KMS-11 (cell line): ENCODE measurements at regions not wholly inside any gene's neighbourhood (a gene's known extent, or its start where the extent isn't known, plus 50 kb on each side); places are given as distances from the start of the nearest gene placed in this dataset.

Experiments
- H2AFZ ChIP-seq: fragments of 200-600 bp; sonication (generic); 2 replicates; pipeline ENCODE4 v1.6.1; 2016; ENCODE audit warnings: antibody characterized with exemption, mixed run types, low read depth
- H3K27ac ChIP-seq: fragments of 200-600 bp; sonication (generic); 2 replicates; pipeline ENCODE4 v1.6.1; 2016; ENCODE audit warnings: mild to moderate bottlenecking, mixed run types
- H3K27me3 ChIP-seq: fragments of 200-600 bp; sonication (generic); 2 replicates; pipeline ENCODE4 v1.6.1; 2017; ENCODE audit warnings: mild to moderate bottlenecking, low read depth, mixed run types, moderate library complexity; ENCODE audit not compliant: insufficient read depth
- H3K36me3 ChIP-seq: fragments of 200-600 bp; sonication (generic); 2 replicates; pipeline ENCODE4 v1.6.1; 2017; ENCODE audit warnings: mild to moderate bottlenecking, mixed run types; ENCODE audit not compliant: insufficient read depth
- H3K4me1 ChIP-seq: fragments of 200-600 bp; sonication (generic); 2 replicates; pipeline ENCODE4 v1.6.1; 2016; ENCODE audit warnings: mild to moderate bottlenecking, low read depth, mixed run types; ENCODE audit not compliant: poor library complexity, severe bottlenecking
- H3K4me2 ChIP-seq: fragments of 200-600 bp; sonication (generic); 2 replicates; pipeline ENCODE4 v1.7.0; 2016; ENCODE audit warnings: mild to moderate bottlenecking, mixed run types
- H3K4me3 ChIP-seq: fragments of 200-600 bp; sonication (generic); IDR thresholded peaks from 2 replicates; pipeline ENCODE4 v1.6.1; 2017; ENCODE audit warnings: low read depth, low read length, mixed read lengths; ENCODE audit not compliant: insufficient read depth
- H3K79me2 ChIP-seq: fragments of 200-600 bp; sonication (generic); 2 replicates; pipeline ENCODE4 v1.6.1; 2016; ENCODE audit warnings: low read depth, mixed run types; ENCODE audit not compliant: insufficient read depth
- H3K9ac ChIP-seq: fragments of 200-600 bp; sonication (generic); 2 replicates; pipeline ENCODE4 v1.6.1; 2016; ENCODE audit warnings: mild to moderate bottlenecking, mixed run types
- H4K20me1 ChIP-seq: fragments of 200-600 bp; sonication (generic); 2 replicates; pipeline ENCODE4 v1.6.1; 2016; ENCODE audit warnings: mild to moderate bottlenecking, mixed run types; ENCODE audit not compliant: insufficient read depth
- TF ChIP-seq, protein P1 (sequence below): fragments of 200-600 bp; sonication (generic); conservative IDR thresholded peaks from 2 replicates; pipeline ENCODE4 v1.6.1; 2017; ENCODE audit warnings: low read depth, mild to moderate bottlenecking, antibody characterized with exemption, low read length, moderate library complexity, mixed read lengths

- Histone ChIP-seq H3K79me2 (no peaks in the 10 kb centered on the region), H3K4me3 (no peak overlapping the region), H3K9ac (no peak overlapping the region), H3K4me1 (peaks cover 16% of the 10 kb centered on the region), H2AFZ (no peak overlapping the region), H4K20me1 (no peaks in the 10 kb centered on the region), H3K27ac (no peak overlapping the region), H3K27me3 (no peaks in the 10 kb centered on the region), H3K4me2 (no peak overlapping the region), H3K36me3 (no peaks in the 10 kb centered on the region)
- TF ChIP-seq, protein P1, sequence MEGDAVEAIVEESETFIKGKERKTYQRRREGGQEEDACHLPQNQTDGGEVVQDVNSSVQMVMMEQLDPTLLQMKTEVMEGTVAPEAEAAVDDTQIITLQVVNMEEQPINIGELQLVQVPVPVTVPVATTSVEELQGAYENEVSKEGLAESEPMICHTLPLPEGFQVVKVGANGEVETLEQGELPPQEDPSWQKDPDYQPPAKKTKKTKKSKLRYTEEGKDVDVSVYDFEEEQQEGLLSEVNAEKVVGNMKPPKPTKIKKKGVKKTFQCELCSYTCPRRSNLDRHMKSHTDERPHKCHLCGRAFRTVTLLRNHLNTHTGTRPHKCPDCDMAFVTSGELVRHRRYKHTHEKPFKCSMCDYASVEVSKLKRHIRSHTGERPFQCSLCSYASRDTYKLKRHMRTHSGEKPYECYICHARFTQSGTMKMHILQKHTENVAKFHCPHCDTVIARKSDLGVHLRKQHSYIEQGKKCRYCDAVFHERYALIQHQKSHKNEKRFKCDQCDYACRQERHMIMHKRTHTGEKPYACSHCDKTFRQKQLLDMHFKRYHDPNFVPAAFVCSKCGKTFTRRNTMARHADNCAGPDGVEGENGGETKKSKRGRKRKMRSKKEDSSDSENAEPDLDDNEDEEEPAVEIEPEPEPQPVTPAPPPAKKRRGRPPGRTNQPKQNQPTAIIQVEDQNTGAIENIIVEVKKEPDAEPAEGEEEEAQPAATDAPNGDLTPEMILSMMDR, result no peak
Observed at GRCh38 chr3:177479630-177480029, 282.3 kb upstream of the TBL1XR1 start.

- Histone ChIP-seq H3K9ac (no peak overlapping the region), H3K4me2 (no peak overlapping the region), H3K79me2 (no peaks in the 10 kb centered on the region), H3K4me1 (peaks cover 16% of the 10 kb centered on the region), H3K27ac (no peak overlapping the region), H3K27me3 (no peaks in the 10 kb centered on the region), H3K4me3 (no peak overlapping the region), H3K36me3 (no peaks in the 10 kb centered on the region), H2AFZ (no peak overlapping the region), H4K20me1 (no peaks in the 10 kb centered on the region)
- TF ChIP-seq, protein P1, result no peak
Observed at GRCh38 chr3:177481329-177481728, 284.0 kb upstream of the TBL1XR1 start.

GRCh38 chr3:177482048-177482691 lies 284.9 kb upstream of the TBL1XR1 start:
- Histone ChIP-seq H3K27me3 (no peaks in the 10 kb centered on the region), H3K9ac (no peak overlapping the region), H3K4me1 (peaks cover 16% of the 10 kb centered on the region), H3K27ac (no peak overlapping the region), H3K79me2 (no peaks in the 10 kb centered on the region), H3K4me3 (no peak overlapping the region), H3K36me3 (no peaks in the 10 kb centered on the region), H3K4me2 (no peak overlapping the region), H4K20me1 (no peaks in the 10 kb centered on the region), H2AFZ (no peak overlapping the region)
- TF ChIP-seq, protein P1, result no peak

GRCh38 chr3:177483182-177483967 lies 286.1 kb upstream of the TBL1XR1 start:
- no peaks in the 10 kb centered on the region for H3K79me2 ChIP-seq
- no peaks in the 10 kb centered on the region for H3K36me3 ChIP-seq
- no peak overlapping the region for H3K9ac ChIP-seq
- H2AFZ ChIP-seq, result no peak overlapping the region
- H3K4me2 ChIP-seq, result no peak overlapping the region
- no peaks in the 10 kb centered on the region for H4K20me1 ChIP-seq
- TF ChIP-seq, protein P1, result no peak
- H3K4me3 ChIP-seq, result no peak overlapping the region
- no peaks in the 10 kb centered on the region for H3K27me3 ChIP-seq
- H3K27ac ChIP-seq, result no peak overlapping the region
- H3K4me1 ChIP-seq, result peaks cover 7% of the 10 kb centered on the region
